Testis (tissue), 2 donors: ENCODE measurements at regions not wholly inside any gene's neighbourhood (a gene's known extent, or its start where the extent isn't known, plus 50 kb on each side); places are given as distances from the start of the nearest gene placed in this dataset.

ENCODE experiments used
- DNase-seq: peaks from one replicate; pipeline ENCODE4 v3.0.0-alpha.2; 2019
- H3K27ac ChIP-seq, 2 donors: fragments of 200-600 bp; sonication (generic); one replicate each; pipeline ENCODE4 v1.5.1; 2019
- H3K27me3 ChIP-seq: fragments of 200-600 bp; sonication (generic); one replicate; pipeline ENCODE4 v1.5.1; 2019
- H3K36me3 ChIP-seq: fragments of 200-600 bp; sonication (generic); one replicate; pipeline ENCODE4 v1.5.1; 2017; ENCODE audit warnings: low read depth; ENCODE audit errors: missing control alignments
- H3K4me1 ChIP-seq: fragments of 200-600 bp; sonication (generic); one replicate; pipeline ENCODE4 v1.5.1; 2019
- H3K4me3 ChIP-seq, 2 donors: fragments of 200-600 bp; sonication (generic); one replicate each; pipeline ENCODE4 v1.5.1; 2017 to 2019
- H3K9me3 ChIP-seq: fragments of 200-600 bp; sonication (generic); one replicate; pipeline ENCODE4 v1.5.1; 2017
- POLR2A ChIP-seq: fragments of 450-650 bp; IDR thresholded peaks from one replicate; pipeline ENCODE4 v1.6.1; 2017; ENCODE audit warnings: antibody characterized with exemption, mild to moderate bottlenecking, moderate library complexity
- WGBS, 2 donors: methylation state at CpG; one replicate each; pipeline ENCODE4 v1.1.5; 2018; 5-methylcytosine and 5-hydroxymethylcytosine counted together
- intact Hi-C: fragments of 100-400 bp; cut with DNase I; formaldehyde crosslinking; loops from one replicate; pipeline ENCODE4 v1.15.1; 2023; ENCODE audit warnings: low total_unique reads
- TF ChIP-seq, protein P1 (sequence below), 3 experiments: fragments of 450-650 bp in 2 of 3; fragments of 200-600 bp in 1 of 3; sonication (generic) in 1 of 3; IDR thresholded peaks; one replicate each; pipeline ENCODE4 v1.5.1; 2016 to 2019; ENCODE audit warnings: antibody characterized with exemption in 3 of 3, mild to moderate bottlenecking in 2 of 3, moderate library complexity in 1 of 3

DNA sequence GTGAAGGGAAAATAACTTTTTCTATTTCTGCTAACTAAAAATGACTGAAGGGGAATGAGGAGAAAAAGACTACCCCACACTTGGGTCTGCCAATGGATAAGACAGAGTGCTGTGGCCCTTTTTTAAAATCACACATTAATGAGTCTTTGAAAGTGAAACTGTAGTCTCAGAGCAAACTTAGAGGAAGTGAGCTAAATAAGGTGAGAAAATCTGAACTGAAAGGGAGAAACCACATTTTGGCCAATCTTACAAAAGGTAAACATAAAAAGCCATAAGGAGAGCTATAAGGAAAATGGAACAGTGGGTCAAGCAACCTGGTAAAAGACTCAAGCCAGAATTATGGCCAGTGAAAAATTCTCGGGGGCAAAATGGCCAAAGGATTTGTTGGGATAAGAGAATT lies 755.1 kb upstream of the IGFBP7 start:
- Histone ChIP-seq H3K4me1 (no peaks in the 10 kb centered on the region), H3K36me3 (no peaks in the 10 kb centered on the region), H3K27me3 (no peaks in the 10 kb centered on the region), H3K9me3 (no peaks in the 10 kb centered on the region), H3K27ac (no peak overlapping the region), H3K4me3 (no peak overlapping the region)
- WGBS, 2 donors = 75 to 91% methylated on average over 1 of the region's 1 CpG
- DNase-seq = no peak
- intact Hi-C loops = no loop called here
- TF ChIP-seq, protein P1, sequence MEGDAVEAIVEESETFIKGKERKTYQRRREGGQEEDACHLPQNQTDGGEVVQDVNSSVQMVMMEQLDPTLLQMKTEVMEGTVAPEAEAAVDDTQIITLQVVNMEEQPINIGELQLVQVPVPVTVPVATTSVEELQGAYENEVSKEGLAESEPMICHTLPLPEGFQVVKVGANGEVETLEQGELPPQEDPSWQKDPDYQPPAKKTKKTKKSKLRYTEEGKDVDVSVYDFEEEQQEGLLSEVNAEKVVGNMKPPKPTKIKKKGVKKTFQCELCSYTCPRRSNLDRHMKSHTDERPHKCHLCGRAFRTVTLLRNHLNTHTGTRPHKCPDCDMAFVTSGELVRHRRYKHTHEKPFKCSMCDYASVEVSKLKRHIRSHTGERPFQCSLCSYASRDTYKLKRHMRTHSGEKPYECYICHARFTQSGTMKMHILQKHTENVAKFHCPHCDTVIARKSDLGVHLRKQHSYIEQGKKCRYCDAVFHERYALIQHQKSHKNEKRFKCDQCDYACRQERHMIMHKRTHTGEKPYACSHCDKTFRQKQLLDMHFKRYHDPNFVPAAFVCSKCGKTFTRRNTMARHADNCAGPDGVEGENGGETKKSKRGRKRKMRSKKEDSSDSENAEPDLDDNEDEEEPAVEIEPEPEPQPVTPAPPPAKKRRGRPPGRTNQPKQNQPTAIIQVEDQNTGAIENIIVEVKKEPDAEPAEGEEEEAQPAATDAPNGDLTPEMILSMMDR (IDR thresholded peaks at IDR 0.05) = no peak
- TF ChIP-seq POLR2A = no peak

DNA sequence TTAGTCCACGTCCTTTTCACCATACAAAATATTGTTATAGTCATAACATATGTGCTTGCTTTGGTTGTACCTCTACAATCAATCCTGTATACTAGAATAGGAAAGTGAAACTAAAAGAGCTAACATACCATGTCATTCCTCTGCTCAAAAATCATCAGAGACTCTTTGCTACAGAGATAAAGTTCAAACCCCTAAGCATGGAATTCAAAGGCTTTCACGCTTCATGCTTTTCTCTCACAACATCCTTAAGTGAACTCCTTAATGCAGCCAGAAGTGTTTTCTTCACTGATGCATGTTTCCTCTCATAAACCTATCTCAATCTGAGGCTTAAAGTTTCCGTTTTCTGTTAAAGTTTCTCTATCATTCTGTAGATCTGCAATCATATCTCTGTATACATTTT lies 744.6 kb upstream of the IGFBP7 start:
- TF ChIP-seq, protein P1 (IDR thresholded peaks at IDR 0.05) = no peak
- no peak for TF ChIP-seq POLR2A
- H3K27ac ChIP-seq = no peak overlapping the region
- WGBS, 2 donors = 46 to 50% methylated on average over 3 of the region's 3 CpGs
- H3K9me3 ChIP-seq = no peaks in the 10 kb centered on the region
- H3K4me3 ChIP-seq = no peak overlapping the region
- no peaks in the 10 kb centered on the region for H3K27me3 ChIP-seq
- no peaks in the 10 kb centered on the region for H3K36me3 ChIP-seq
- H3K4me1 ChIP-seq = no peaks in the 10 kb centered on the region
- DNase-seq = no peak
- intact Hi-C loops = no loop called here

DNA sequence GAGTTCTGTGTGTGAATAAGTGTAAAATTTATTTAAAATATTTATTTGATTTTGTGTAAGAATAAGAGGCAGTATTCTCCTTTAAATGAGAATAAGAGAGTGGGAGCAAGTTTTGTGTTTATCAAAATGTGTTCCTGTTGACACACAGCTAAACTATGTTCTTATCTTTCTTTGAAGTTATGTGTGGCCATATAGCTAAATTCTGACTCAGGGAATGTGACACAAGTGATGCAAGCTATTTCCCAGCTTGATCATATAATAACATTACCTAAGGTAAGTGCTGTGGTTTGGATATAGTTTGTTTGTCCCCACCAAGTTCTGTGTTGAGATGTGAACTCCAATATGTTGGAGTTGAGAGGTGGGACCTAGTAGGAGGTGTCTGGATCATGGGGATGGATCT lies 740.0 kb upstream of the IGFBP7 start:
- Histone ChIP-seq H3K4me1 (no peaks in the 10 kb centered on the region), H3K9me3 (no peaks in the 10 kb centered on the region), H3K27ac (no peak overlapping the region), H3K4me3 (no peak overlapping the region), H3K36me3 (no peaks in the 10 kb centered on the region), H3K27me3 (no peaks in the 10 kb centered on the region)
- no peak for TF ChIP-seq POLR2A
- TF ChIP-seq, protein P1 (IDR thresholded peaks at IDR 0.05) = no peak
- intact Hi-C loops = no loop called here
- DNase-seq = no peak

DNA sequence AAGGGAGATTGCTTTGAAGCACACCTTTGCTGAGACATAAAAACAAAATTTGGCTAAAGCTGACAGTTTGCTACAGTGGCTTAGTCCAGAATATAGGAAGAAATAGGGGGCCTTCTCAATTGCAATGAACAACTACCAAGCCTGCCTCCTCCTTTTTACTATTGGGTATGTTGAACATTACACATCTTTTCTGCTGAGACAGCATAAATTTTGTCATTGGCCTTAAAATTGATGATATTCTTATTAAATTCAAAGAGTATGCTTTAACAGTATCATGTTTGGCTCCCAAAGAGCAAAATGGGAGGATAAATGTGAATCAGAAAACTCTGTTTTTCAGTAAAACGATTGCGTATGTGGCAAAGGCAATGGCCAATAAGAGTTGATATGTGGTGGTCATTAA lies 721.9 kb upstream of the IGFBP7 start:
- intact Hi-C loops = no loop called here
- Histone ChIP-seq H3K27ac (no peak overlapping the region), H3K4me1 (no peaks in the 10 kb centered on the region), H3K9me3 (no peaks in the 10 kb centered on the region), H3K36me3 (no peaks in the 10 kb centered on the region), H3K27me3 (no peaks in the 10 kb centered on the region), H3K4me3 (no peak overlapping the region)
- DNase-seq = no peak
- 90 to 95% methylated on average over 2 of the region's 2 CpGs for WGBS, 2 donors
- no peak for TF ChIP-seq POLR2A
- TF ChIP-seq, protein P1 (IDR thresholded peaks at IDR 0.05) = no peak

DNA sequence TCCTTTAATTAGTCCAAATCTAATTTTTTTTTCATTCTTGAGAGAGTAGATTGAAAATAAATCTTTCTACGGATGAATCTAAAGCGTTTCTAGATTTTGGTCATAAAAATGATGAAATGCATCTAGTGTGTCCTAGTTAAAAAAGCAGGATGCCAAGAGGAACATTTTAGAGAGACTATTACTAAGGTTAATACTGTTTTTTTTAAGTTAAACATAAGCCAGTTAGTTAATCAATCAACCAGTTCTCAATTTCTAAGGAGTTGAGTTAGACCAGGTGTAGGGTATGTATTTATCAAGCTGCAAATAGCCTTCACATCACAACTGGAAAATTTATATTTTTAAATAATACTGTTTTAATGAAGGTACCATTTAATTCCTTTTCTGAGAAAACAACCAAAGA lies 679.5 kb upstream of the IGFBP7 start:
- Histone ChIP-seq H3K27ac (no peak overlapping the region), H3K27me3 (no peaks in the 10 kb centered on the region), H3K4me3 (no peak overlapping the region), H3K9me3 (no peaks in the 10 kb centered on the region), H3K36me3 (no peaks in the 10 kb centered on the region), H3K4me1 (no peaks in the 10 kb centered on the region)
- intact Hi-C loops = no loop called here
- 19 to 36% methylated on average over 2 of the region's 2 CpGs for WGBS, 2 donors
- DNase-seq = no peak
- TF ChIP-seq POLR2A = no peak
- TF ChIP-seq, protein P1 (IDR thresholded peaks at IDR 0.05) = no peak
